Mammary epithelial cell (primary cell): ENCODE measurements at regions not wholly inside any gene's neighbourhood (a gene's known extent, or its start where the extent isn't known, plus 50 kb on each side); places are given as distances from the start of the nearest gene placed in this dataset.

ENCODE experiments used
- CTCF ChIP-seq, 2 donors: IDR thresholded peaks in 1 of 2; conservative IDR thresholded peaks in 1 of 2; 2 replicates each; pipeline ENCODE4 v1.5.1; 2011 to 2012; ENCODE audit warnings: inconsistent platforms in 2 of 2, low read length in 2 of 2, mild to moderate bottlenecking in 2 of 2, control low read depth in 1 of 2, low read depth in 1 of 2; ENCODE audit not compliant: insufficient read depth in 1 of 2; ENCODE audit errors: extremely low read depth in 1 of 2
- EZH2 ChIP-seq: IDR thresholded peaks from 2 replicates; pipeline ENCODE4 v1.6.1; 2012; ENCODE audit warnings: low read length, inconsistent platforms, borderline replicate concordance

- TF ChIP-seq CTCF (conservative IDR thresholded peaks at IDR 0.05 in 1 of 2, IDR thresholded peaks at IDR 0.05 in 1 of 2; ENCODE audit: extremely low read depth in 1 of 2, insufficient read depth in 1 of 2, low read depth in 1 of 2, low read length in 2 of 2): no peak
- TF ChIP-seq EZH2: no peak
Measured at GRCh38 chr2:226017537-226017936, 618.0 kb downstream of the NYAP2 start.
